GM12892 (cell line): ENCODE measurements at regions not wholly inside any gene's neighbourhood (a gene's known extent, or its start where the extent isn't known, plus 50 kb on each side); places are given as distances from the start of the nearest gene placed in this dataset.

ENCODE experiments used
- POLR2AphosphoS5 ChIP-seq: IDR thresholded peaks from 2 replicates; pipeline ENCODE4 v1.6.1; 2011; ENCODE audit warnings: low read depth, low read length, control low read depth
- TAF1 ChIP-seq: IDR thresholded peaks from 2 replicates; pipeline ENCODE4 v1.6.1; 2011; ENCODE audit warnings: low read depth, mild to moderate bottlenecking, control low read depth, low read length, borderline replicate concordance

DNA sequence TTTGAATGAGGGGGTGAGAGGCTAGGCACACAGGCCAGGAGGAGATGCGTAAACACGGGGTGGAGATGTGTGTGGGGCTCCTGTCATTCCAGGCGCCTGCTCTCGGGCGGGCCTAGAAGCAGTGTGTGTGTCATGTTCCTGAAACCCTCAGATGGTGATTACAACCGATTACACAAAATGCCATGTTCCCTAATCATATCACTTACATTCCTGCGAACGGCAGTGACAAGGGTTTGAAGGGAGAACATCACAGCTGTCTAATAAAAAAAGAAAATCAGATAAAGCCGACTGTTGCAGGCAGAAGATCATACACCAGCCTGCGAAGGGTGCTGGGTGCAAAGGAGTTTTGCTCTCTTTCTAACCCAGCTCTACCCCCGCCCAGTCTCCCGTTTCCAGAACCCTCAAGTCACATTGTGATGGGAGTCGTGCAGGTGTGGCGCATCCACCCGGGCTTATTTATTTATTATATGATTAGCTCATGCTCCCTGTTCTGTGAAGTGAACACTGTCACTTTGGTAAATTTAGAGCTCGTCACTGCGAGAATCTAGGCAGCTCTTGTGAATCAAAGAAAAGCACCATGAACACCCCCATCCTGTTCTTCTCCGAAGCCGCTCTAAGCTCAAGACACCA, 140.3 kb downstream of the NR2F2 start:
- no peak for TF ChIP-seq TAF1
- TF ChIP-seq POLR2AphosphoS5 = no peak
